Natural killer cell (primary cell): ENCODE measurements at regions not wholly inside any gene's neighbourhood (a gene's known extent, or its start where the extent isn't known, plus 50 kb on each side); places are given as distances from the start of the nearest gene placed in this dataset.

Source experiments
- ATAC-seq, 3 donors: fragments of 150-1000 bp in 2 of 3; fragments of 200-7000 bp in 1 of 3; cut with Tn5 transposase; 1 replicate in 1 of 3; 2 replicates in 2 of 3; pipeline ENCODE4 v1.10.0; 2021; ENCODE audit warnings: mild to moderate bottlenecking in 2 of 3, moderate library complexity in 2 of 3
- DNase-seq, 2 donors: peaks; one replicate each; pipeline versions ENCODE4 v3.0.0 to v3.0.0-alpha.2; 2013 to 2021; ENCODE audit warnings: mixed read lengths in 1 of 2
- H3K27ac ChIP-seq: one replicate; pipeline ENCODE4 v1.5.1; 2013; ENCODE audit warnings: mild to moderate bottlenecking, low read length
- H3K27me3 ChIP-seq: one replicate; pipeline ENCODE4 v1.6.1; 2013; ENCODE audit warnings: low read length; ENCODE audit not compliant: control insufficient read depth, insufficient read depth
- H3K36me3 ChIP-seq: one replicate; pipeline ENCODE4 v1.6.1; 2013; ENCODE audit warnings: low read length; ENCODE audit not compliant: control insufficient read depth, insufficient read depth
- H3K4me1 ChIP-seq: one replicate; pipeline ENCODE4 v1.6.1; 2013; ENCODE audit warnings: low read length; ENCODE audit not compliant: control insufficient read depth, insufficient read depth
- H3K4me3 ChIP-seq: one replicate; pipeline ENCODE4 v1.5.1; 2013; ENCODE audit warnings: low read length
- H3K9me3 ChIP-seq: one replicate; pipeline ENCODE4 v1.6.1; 2013; ENCODE audit warnings: low read length; ENCODE audit not compliant: control insufficient read depth, insufficient read depth
- H3K27ac Mint-ChIP-seq, 2 donors: one replicate each; pipeline ENCODE4 v1.8.0; 2022; ENCODE audit warnings: mild to moderate bottlenecking in 2 of 2, mixed read lengths in 2 of 2, moderate library complexity in 1 of 2
- H3K27me3 Mint-ChIP-seq, 2 donors: one replicate each; pipeline ENCODE4 v1.8.0; 2022; ENCODE audit warnings: low read depth in 2 of 2, mixed read lengths in 2 of 2
- H3K36me3 Mint-ChIP-seq: one replicate; pipeline ENCODE4 v1.8.0; 2022; ENCODE audit warnings: mixed read lengths
- H3K4me1 Mint-ChIP-seq, 2 donors: one replicate each; pipeline ENCODE4 v1.8.0; 2022; ENCODE audit warnings: mixed read lengths in 2 of 2
- H3K4me3 Mint-ChIP-seq: one replicate; pipeline ENCODE4 v1.8.0; 2022; ENCODE audit warnings: mild to moderate bottlenecking, moderate library complexity, mixed read lengths
- H3K9me3 Mint-ChIP-seq, 2 donors: one replicate each; pipeline ENCODE4 v1.8.0; 2022; ENCODE audit warnings: mixed read lengths in 2 of 2
- WGBS: methylation state at CpG from one replicate; pipeline ENCODE4 v1.1.7; 2013; ENCODE audit warnings: missing lambda C conversion rate; ENCODE audit not compliant: insufficient coverage; 5-methylcytosine and 5-hydroxymethylcytosine counted together
- intact Hi-C: fragments of 100-400 bp; cut with micrococcal nuclease; formaldehyde crosslinking; loops from one replicate; pipeline ENCODE4 v1.14.2; 2022
- TF ChIP-seq, protein P1 (sequence below): fragments of 200-600 bp; IDR thresholded peaks from one replicate; pipeline ENCODE4 v1.8.0; 2022; ENCODE audit warnings: antibody characterized with exemption

DNA sequence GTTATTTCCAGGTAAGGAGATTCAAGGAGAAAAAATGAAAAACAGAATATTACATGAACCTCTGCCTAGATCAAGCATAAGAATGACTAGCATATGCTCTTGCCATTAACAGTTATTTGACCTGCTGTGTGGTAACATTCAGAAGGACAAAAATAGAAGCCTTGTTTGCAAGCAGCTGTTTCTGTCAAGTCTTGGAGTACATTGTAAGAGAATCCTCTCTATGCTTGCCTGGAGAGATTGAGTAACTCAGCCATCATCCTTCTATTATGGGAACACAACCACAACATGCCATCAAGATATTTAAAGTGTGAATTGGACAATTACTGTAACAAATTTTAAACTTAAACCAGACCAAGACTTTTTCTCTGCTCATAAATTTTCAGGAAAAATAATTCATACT lies 1054.4 kb downstream of the NLGN4Y start:
- H3K4me3 ChIP-seq, result no peak overlapping the region
- Mint-ChIP-seq H3K27me3 (no peaks in the 10 kb centered on the region), H3K36me3 (no peaks in the 10 kb centered on the region), H3K4me1 (no peaks in the 10 kb centered on the region), H3K27ac (no peak overlapping the region), H3K4me3 (no peak overlapping the region), H3K9me3 (no peaks in the 10 kb centered on the region)
- H3K9me3 ChIP-seq, result no peaks in the 10 kb centered on the region
- ATAC-seq (no peak), DNase-seq (no peak)
- H3K27ac ChIP-seq, result no peak overlapping the region
- no peaks in the 10 kb centered on the region for H3K36me3 ChIP-seq
- TF ChIP-seq, protein P1, sequence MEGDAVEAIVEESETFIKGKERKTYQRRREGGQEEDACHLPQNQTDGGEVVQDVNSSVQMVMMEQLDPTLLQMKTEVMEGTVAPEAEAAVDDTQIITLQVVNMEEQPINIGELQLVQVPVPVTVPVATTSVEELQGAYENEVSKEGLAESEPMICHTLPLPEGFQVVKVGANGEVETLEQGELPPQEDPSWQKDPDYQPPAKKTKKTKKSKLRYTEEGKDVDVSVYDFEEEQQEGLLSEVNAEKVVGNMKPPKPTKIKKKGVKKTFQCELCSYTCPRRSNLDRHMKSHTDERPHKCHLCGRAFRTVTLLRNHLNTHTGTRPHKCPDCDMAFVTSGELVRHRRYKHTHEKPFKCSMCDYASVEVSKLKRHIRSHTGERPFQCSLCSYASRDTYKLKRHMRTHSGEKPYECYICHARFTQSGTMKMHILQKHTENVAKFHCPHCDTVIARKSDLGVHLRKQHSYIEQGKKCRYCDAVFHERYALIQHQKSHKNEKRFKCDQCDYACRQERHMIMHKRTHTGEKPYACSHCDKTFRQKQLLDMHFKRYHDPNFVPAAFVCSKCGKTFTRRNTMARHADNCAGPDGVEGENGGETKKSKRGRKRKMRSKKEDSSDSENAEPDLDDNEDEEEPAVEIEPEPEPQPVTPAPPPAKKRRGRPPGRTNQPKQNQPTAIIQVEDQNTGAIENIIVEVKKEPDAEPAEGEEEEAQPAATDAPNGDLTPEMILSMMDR, result no peak
- H3K4me1 ChIP-seq, result no peaks in the 10 kb centered on the region
- H3K27me3 ChIP-seq, result no peaks in the 10 kb centered on the region
- intact Hi-C loops, result no loop called here

DNA sequence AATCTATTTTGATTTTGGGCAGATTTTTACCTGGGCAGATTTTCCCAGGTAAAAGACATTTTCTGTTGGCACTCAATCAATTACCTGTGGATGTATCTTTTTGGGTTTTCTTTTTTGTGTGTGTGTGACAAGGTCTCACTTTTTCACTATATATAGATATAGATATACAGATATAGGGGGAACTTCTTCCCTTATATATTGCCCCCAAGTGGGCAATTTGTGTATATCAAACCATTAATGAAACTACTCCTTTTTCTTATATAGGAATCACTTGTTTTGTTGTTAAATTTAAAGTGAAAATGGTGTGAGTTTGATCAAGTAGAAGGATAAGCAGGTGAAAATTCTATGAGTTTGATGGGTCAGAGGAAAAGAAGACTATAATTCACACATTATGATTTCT lies 1054.9 kb downstream of the NLGN4Y start:
- Mint-ChIP-seq H3K4me3 (no peak overlapping the region), H3K9me3 (no peaks in the 10 kb centered on the region), H3K27ac (no peak overlapping the region), H3K36me3 (no peaks in the 10 kb centered on the region), H3K4me1 (no peaks in the 10 kb centered on the region), H3K27me3 (no peaks in the 10 kb centered on the region)
- intact Hi-C loops, result no loop called here
- TF ChIP-seq, protein P1, result no peak
- Histone ChIP-seq H3K27ac (no peak overlapping the region), H3K27me3 (no peaks in the 10 kb centered on the region), H3K4me3 (no peak overlapping the region), H3K9me3 (no peaks in the 10 kb centered on the region), H3K4me1 (no peaks in the 10 kb centered on the region), H3K36me3 (no peaks in the 10 kb centered on the region)
- peak in 1 of 2 donors; percentile 1 for DNase-seq
- ATAC-seq, result no peak

DNA sequence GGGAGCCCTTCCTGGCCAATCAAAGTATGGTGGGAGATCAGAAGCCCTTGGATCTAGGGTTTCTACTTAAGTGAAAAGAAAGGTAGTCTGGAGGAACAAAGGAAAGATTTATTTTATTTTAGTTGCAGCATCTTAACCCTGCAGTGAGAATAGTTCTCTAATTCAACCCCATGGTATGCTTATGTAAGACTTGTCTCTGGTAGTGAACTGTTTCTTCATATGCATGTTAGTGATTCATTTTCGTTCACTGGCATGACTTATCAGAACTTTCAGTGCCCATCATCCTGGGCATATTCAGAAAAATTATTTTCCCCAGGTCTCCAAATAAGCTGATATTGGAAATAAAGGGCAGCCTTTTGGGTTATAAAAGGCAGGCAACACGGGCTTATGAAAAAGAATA lies 1058.8 kb downstream of the NLGN4Y start:
- DNase-seq (no peak), ATAC-seq (no peak)
- Histone ChIP-seq H3K36me3 (no peaks in the 10 kb centered on the region), H3K4me1 (no peaks in the 10 kb centered on the region), H3K4me3 (no peak overlapping the region), H3K27ac (no peak overlapping the region), H3K27me3 (no peaks in the 10 kb centered on the region), H3K9me3 (no peaks in the 10 kb centered on the region)
- H3K27me3 Mint-ChIP-seq, result no peaks in the 10 kb centered on the region
- peaks cover 0 to 2% of the 10 kb centered on the region in 2 donors for H3K9me3 Mint-ChIP-seq
- intact Hi-C loops, result no loop called here
- H3K36me3 Mint-ChIP-seq, result no peaks in the 10 kb centered on the region
- H3K27ac Mint-ChIP-seq, result no peak overlapping the region
- TF ChIP-seq, protein P1, result no peak
- H3K4me1 Mint-ChIP-seq, result no peaks in the 10 kb centered on the region
- WGBS, result no CpG with 5 or more reads among the region's 2 CpGs
- no peak overlapping the region for H3K4me3 Mint-ChIP-seq

DNA sequence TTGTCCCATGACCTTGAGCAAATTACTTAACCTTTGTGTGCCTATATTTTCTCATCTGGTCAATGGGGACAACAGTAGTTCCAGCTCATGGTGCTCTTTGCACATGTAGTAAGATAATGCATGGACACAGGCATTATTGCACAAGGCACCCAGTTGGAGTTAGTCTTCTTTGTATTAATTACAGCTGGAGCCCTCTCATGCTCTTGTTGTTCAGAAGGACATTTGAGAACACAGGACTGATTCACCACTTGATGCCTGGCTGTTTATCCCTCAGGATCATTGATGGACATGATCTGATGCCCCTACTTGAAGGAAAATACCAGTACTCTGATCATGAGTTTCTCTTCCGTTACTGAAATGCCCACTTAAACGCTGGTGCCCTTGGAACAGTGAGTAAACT lies 1068.6 kb downstream of the NLGN4Y start:
- Mint-ChIP-seq H3K9me3 (peaks cover 0 to 3% of the 10 kb centered on the region in 2 donors), H3K4me1 (no peaks in the 10 kb centered on the region), H3K36me3 (no peaks in the 10 kb centered on the region), H3K27ac (no peak overlapping the region), H3K27me3 (no peaks in the 10 kb centered on the region), H3K4me3 (no peak overlapping the region)
- intact Hi-C loops, result no loop called here
- Histone ChIP-seq H3K27ac (no peak overlapping the region), H3K9me3 (no peaks in the 10 kb centered on the region), H3K36me3 (no peaks in the 10 kb centered on the region), H3K4me3 (no peak overlapping the region), H3K27me3 (no peaks in the 10 kb centered on the region), H3K4me1 (no peaks in the 10 kb centered on the region)
- TF ChIP-seq, protein P1, result no peak
- 92% methylated on average over 2 of the region's 2 CpGs for WGBS
- DNase-seq (no peak), ATAC-seq (no peak)
